ENCODE measurements at regions not wholly inside any gene's neighbourhood (a gene's known extent, or its start where the extent isn't known, plus 50 kb on each side); places are given as distances from the start of the nearest gene placed in this dataset.

GRCh38 chr12:76195920-76196319 is 111.4 kb upstream of the NAP1L1 start:
- TF ChIP-seq, protein P1, sequence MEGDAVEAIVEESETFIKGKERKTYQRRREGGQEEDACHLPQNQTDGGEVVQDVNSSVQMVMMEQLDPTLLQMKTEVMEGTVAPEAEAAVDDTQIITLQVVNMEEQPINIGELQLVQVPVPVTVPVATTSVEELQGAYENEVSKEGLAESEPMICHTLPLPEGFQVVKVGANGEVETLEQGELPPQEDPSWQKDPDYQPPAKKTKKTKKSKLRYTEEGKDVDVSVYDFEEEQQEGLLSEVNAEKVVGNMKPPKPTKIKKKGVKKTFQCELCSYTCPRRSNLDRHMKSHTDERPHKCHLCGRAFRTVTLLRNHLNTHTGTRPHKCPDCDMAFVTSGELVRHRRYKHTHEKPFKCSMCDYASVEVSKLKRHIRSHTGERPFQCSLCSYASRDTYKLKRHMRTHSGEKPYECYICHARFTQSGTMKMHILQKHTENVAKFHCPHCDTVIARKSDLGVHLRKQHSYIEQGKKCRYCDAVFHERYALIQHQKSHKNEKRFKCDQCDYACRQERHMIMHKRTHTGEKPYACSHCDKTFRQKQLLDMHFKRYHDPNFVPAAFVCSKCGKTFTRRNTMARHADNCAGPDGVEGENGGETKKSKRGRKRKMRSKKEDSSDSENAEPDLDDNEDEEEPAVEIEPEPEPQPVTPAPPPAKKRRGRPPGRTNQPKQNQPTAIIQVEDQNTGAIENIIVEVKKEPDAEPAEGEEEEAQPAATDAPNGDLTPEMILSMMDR (optimal IDR thresholded peaks at IDR 0.05 in 1 of 3, IDR thresholded peaks at IDR 0.05 in 1 of 3, conservative IDR thresholded peaks at IDR 0.05 in 1 of 3; ENCODE audit: extremely low read depth in 1 of 3, insufficient read depth in 2 of 3, low read length in 3 of 3): no peak
- no peak for TF ChIP-seq EZH2 (IDR thresholded peaks at IDR 0.05; ENCODE audit: low read length)
